Fibroblast of the aortic adventitia (primary cell): ENCODE measurements at regions not wholly inside any gene's neighbourhood (a gene's known extent, or its start where the extent isn't known, plus 50 kb on each side); places are given as distances from the start of the nearest gene placed in this dataset.

Experiments
- DNase-seq: peaks from one replicate; pipeline ENCODE4 v3.0.0-alpha.2; 2010; ENCODE audit warnings: low read depth
- H3K4me3 ChIP-seq: 2 replicates; pipeline ENCODE4 v1.5.1; 2011; ENCODE audit warnings: low read depth, mild to moderate bottlenecking, control low read depth, low read length, moderate library complexity
- TF ChIP-seq, protein P1 (sequence below): IDR thresholded peaks from 2 replicates; pipeline ENCODE4 v1.5.1; 2011; ENCODE audit warnings: mild to moderate bottlenecking, low read length, control low read depth, inconsistent platforms; ENCODE audit not compliant: insufficient read depth

DNA sequence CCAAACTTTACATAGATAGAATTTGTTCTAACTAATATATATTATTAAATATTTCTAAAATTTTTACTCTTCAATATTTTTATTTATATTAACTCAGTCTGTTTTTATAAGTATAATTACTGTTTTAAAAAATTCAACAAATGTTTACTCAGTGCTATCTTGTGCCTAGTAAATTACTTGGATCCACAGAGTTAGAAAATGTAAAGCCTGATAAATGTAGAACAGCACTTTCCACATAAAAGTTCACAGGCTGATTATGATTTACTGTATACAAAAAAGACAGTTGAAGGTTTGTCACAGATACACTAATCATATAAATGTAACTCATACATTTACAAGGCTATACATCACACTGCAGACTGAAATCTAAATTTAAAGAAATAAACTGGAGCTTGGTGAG is 170.0 kb downstream of the FOXG1 start:
- no peak for DNase-seq
- no peak overlapping the region for H3K4me3 ChIP-seq
- TF ChIP-seq, protein P1, sequence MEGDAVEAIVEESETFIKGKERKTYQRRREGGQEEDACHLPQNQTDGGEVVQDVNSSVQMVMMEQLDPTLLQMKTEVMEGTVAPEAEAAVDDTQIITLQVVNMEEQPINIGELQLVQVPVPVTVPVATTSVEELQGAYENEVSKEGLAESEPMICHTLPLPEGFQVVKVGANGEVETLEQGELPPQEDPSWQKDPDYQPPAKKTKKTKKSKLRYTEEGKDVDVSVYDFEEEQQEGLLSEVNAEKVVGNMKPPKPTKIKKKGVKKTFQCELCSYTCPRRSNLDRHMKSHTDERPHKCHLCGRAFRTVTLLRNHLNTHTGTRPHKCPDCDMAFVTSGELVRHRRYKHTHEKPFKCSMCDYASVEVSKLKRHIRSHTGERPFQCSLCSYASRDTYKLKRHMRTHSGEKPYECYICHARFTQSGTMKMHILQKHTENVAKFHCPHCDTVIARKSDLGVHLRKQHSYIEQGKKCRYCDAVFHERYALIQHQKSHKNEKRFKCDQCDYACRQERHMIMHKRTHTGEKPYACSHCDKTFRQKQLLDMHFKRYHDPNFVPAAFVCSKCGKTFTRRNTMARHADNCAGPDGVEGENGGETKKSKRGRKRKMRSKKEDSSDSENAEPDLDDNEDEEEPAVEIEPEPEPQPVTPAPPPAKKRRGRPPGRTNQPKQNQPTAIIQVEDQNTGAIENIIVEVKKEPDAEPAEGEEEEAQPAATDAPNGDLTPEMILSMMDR = no peak

DNA sequence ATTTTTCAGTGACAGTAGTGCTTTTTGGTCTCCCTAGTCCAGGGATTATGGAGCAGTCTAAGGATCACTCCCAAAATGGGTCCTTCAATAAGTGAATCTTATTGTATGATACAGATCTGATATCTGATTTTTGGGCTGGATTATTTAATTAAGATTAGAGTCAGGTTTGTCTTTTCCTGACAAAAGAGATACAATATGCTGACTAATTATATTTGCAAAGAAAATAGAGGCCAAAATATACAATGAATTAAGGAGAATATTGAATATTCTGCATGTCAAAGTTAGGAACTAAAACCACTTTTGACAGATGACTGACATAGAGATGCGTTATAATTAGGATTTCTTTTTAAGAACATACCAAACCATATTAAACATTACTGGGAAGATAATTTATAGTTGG is 175.2 kb downstream of the FOXG1 start:
- DNase-seq = no peak
- no peak overlapping the region for H3K4me3 ChIP-seq
- TF ChIP-seq, protein P1 = no peak

DNA sequence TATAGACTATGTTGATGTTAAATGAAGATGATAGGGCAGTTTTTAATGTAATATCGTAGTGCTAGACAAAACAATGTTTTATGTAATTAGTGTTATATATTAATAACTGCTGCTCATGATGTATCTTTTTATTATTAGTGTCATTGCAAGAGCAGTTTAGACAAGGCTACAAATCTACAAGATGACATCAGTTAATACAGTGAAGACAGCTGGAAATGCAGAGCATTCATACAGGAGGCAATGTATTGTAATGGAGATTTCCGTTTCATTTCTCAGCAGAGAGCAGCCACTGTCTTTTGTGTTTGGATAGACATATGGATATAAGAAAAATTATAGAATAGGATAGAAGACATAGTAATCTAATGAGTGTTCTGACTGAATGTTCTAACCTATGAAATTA is 178.0 kb downstream of the FOXG1 start:
- no peak overlapping the region for H3K4me3 ChIP-seq

DNA sequence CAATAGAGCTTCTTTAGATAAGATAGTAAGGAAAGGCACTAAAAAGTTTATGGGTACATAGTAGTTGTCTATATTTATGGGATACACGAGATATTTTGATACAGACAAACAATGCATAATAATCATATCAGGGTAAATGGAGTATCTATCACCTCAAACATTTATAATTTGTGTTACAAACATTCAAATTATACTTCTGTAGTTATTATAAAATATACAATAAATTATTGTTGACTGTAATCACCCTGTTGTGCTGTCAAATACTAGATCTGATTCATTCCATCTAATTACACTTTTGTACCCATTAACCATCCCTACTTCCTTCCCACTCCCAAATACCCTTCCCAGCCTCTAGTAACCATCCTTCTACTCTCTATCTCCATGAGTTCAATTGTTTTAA is 179.7 kb downstream of the FOXG1 start:
- DNase-seq = no peak
- no peak overlapping the region for H3K4me3 ChIP-seq
- TF ChIP-seq, protein P1 = no peak

More for the DNA sequence above, 178.0 kb downstream of the FOXG1 start:
- TF ChIP-seq, protein P1 = no peak
- no peak for DNase-seq

DNA sequence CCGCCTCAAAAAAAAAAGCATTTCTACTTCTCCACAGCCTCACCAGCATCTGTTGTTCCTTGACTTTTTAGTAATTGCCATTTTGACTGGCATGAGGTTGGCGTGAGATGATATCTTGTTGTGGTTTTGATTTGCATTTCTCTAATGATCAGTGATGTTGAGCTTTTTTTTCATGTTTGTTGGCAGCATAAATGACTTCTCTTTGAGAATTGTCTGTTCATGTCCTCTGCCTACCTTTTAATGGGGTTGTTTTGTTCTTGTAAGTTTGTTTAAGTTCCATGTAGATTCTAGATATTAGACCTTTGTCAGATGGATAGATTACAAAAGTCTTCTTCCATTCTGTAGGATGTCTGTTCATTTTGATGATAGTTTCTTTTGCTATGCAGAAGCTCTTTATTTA is 182.9 kb downstream of the FOXG1 start:
- no peak overlapping the region for H3K4me3 ChIP-seq
- DNase-seq = no peak
- TF ChIP-seq, protein P1 = no peak

DNA sequence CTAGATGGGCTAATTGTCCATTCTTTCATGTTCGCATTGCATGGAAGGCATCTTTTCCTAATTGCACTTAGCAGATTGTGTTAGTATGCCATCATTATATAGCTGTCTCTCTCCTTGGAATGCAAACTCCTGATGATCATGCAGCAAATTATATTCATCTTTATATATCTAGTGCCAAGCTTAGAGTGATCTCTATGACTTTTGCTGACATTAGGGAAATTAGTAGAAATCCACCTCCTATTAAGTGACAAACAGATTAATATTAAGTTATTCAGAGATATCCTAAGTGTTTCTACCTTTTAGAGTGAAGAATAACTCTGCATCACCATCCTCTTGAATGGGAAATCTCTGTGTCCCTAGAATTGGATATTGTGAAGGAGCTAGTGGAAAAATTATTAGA is 185.6 kb downstream of the FOXG1 start:
- no peak overlapping the region for H3K4me3 ChIP-seq
- DNase-seq = no peak
- TF ChIP-seq, protein P1 = no peak

DNA sequence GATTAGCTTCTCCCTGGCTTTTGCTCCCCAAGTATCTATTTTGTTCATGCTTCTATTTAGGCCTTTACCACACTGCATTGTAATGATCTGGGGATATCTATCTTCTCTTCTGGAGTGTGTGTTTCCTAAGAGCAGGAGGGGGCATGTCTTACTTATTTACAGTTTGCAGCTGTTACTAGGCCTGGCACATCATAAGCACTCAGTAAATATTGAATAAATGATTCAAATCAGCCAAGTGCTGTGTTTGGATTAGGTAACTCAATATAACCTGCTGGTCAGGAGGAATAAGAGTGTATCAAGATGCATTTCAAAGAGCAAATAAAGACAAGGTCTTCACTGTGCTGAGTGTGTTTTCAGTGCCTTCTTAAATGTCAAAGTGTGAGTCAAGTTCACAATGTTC is 186.1 kb downstream of the FOXG1 start:
- TF ChIP-seq, protein P1 = no peak
- no peak for DNase-seq
- H3K4me3 ChIP-seq = no peak overlapping the region
